Breast epithelium (tissue), 3 donors: ENCODE measurements at regions not wholly inside any gene's neighbourhood (a gene's known extent, or its start where the extent isn't known, plus 50 kb on each side); places are given as distances from the start of the nearest gene placed in this dataset.

Experiments used
- CTCF ChIP-seq, 3 donors: fragments of 450-650 bp; IDR thresholded peaks; one replicate each; pipeline ENCODE4 v1.5.1; 2016 to 2017; ENCODE audit warnings: antibody characterized with exemption in 3 of 3, mild to moderate bottlenecking in 3 of 3, moderate library complexity in 3 of 3
- POLR2A ChIP-seq: fragments of 450-650 bp; IDR thresholded peaks from one replicate; pipeline ENCODE4 v1.6.1; 2016; ENCODE audit warnings: antibody characterized with exemption, mild to moderate bottlenecking, moderate library complexity
- POLR2AphosphoS5 ChIP-seq, 3 donors: sonication (generic); formaldehyde crosslinking; IDR thresholded peaks; one replicate each; pipeline ENCODE4 v1.6.1; 2017; ENCODE audit warnings: antibody characterized with exemption in 3 of 3

DNA sequence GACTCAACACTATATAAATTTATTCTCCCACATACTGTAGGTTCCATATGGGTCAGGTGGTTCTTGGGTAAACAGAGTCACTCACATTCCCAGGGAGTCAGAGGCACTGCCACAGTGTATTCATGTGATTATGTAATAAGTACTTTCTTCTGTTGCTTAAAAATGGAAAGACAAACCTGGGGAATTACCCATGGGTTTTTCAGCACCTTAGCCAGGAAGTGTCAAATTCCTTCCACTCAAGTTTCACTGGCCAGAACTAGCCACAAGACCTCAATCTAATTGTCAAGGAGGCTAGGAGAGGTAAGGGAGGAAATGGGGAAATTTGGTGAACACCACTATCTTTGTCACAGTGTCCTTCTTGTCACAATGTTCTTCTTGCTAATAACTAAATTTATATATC lies 333.2 kb upstream of the MDGA2 start:
- TF ChIP-seq POLR2AphosphoS5 (IDR thresholded peaks at IDR 0.05) (no peak), CTCF (IDR thresholded peaks at IDR 0.05) (no peak), POLR2A (no peak)
